Activated CD4-positive, CD25-positive, alpha-beta regulatory T cell treated with anti-CD3 and anti-CD28 coated beads, Interleukin-2, amount 50 U/mL, for 24 hours (primary cell): ENCODE measurements at regions not wholly inside any gene's neighbourhood (a gene's known extent, or its start where the extent isn't known, plus 50 kb on each side); places are given as distances from the start of the nearest gene placed in this dataset.

Experiments
- ATAC-seq, 2 donors: fragments of 150-1000 bp; cut with Tn5 transposase; one replicate each; pipeline ENCODE4 v1.10.0; 2021; ENCODE audit warnings: mild to moderate bottlenecking in 1 of 2, moderate library complexity in 1 of 2

GRCh38 chr3:94875149-94875548, 812.3 kb downstream of the NSUN3 start:
- ATAC-seq = no peak

GRCh38 chr3:94887065-94887464, 824.2 kb downstream of the NSUN3 start:
- ATAC-seq = no peak

GRCh38 chr3:94896994-94897393, 834.1 kb downstream of the NSUN3 start:
- no peak for ATAC-seq

GRCh38 chr3:94904156-94904674, 841.4 kb downstream of the NSUN3 start:
- no peak for ATAC-seq

GRCh38 chr3:94909726-94910125, 846.9 kb downstream of the NSUN3 start:
- no peak for ATAC-seq

- ATAC-seq = no peak
These were observed 849.8 kb downstream of the NSUN3 start for GRCh38 chr3:94912656-94913055.

GRCh38 chr3:94927175-94927574, 864.3 kb downstream of the NSUN3 start:
- ATAC-seq = no peak

GRCh38 chr3:94928921-94929320, 866.1 kb downstream of the NSUN3 start:
- no peak for ATAC-seq

GRCh38 chr3:94935738-94936580, 873.1 kb downstream of the NSUN3 start:
- no peak for ATAC-seq

- ATAC-seq = no peak
These were observed 875.1 kb downstream of the NSUN3 start for GRCh38 chr3:94937980-94938379.

- ATAC-seq = no peak
These were observed 883.8 kb downstream of the NSUN3 start for GRCh38 chr3:94946683-94947082.

- no peak for ATAC-seq
These were observed 898.7 kb downstream of the NSUN3 start for GRCh38 chr3:94961423-94962100.

GRCh38 chr3:94965867-94966475, 903.1 kb downstream of the NSUN3 start:
- ATAC-seq = no peak

- ATAC-seq = no peak
These were observed 904.3 kb downstream of the NSUN3 start for GRCh38 chr3:94967196-94967595.

- no peak for ATAC-seq
These were observed 905.7 kb downstream of the NSUN3 start for GRCh38 chr3:94968519-94968918.

GRCh38 chr3:94972066-94972465, 909.2 kb downstream of the NSUN3 start:
- no peak for ATAC-seq

GRCh38 chr3:94978084-94978483, 915.2 kb downstream of the NSUN3 start:
- no peak for ATAC-seq

- ATAC-seq = no peak
These were observed 922.9 kb downstream of the NSUN3 start for GRCh38 chr3:94985778-94986177.

- ATAC-seq = no peak
These were observed 928.3 kb downstream of the NSUN3 start for GRCh38 chr3:94990952-94991705.

- ATAC-seq = no peak
These were observed 933.9 kb downstream of the NSUN3 start for GRCh38 chr3:94996743-94997142.

GRCh38 chr3:95002438-95003046, 939.7 kb downstream of the NSUN3 start:
- ATAC-seq = no peak

GRCh38 chr3:95028688-95029087, 965.8 kb downstream of the NSUN3 start:
- ATAC-seq = no peak
